PC-3 (cell line): ENCODE measurements at regions not wholly inside any gene's neighbourhood (a gene's known extent, or its start where the extent isn't known, plus 50 kb on each side); places are given as distances from the start of the nearest gene placed in this dataset.
A peak's percentile ranks its signal among the peaks of the same experiment; 100 is the strongest.

Experiments used
- ATAC-seq: fragments of 200-7000 bp; cut with Tn5 transposase; 2 replicates; pipeline ENCODE4 v1.9.1; 2020; ENCODE audit warnings: mild to moderate bottlenecking, moderate library complexity
- BruUV-seq: library from RNA; stranded (reverse); fragments of 400-500 nt; replicated peaks from 2 replicates; lab custom pipeline; 2021; lab: Mats Ljungman, UMichigan
- CTCF ChIA-PET: fragments of 300-600 bp; sonication (Branson Sonifier 250); formaldehyde crosslinking; loops from one replicate; lab custom pipeline; 2022; ENCODE audit warnings: antibody characterized with exemption; lab: Charles Lee
- POLR2A ChIA-PET: fragments of 300-600 bp; sonication (Branson Sonifier 250); formaldehyde crosslinking; loops from one replicate; lab custom pipeline; 2022; ENCODE audit warnings: antibody characterized with exemption; ENCODE audit not compliant: unreplicated experiment; lab: Charles Lee
- DNase-seq: peaks from one replicate; pipeline ENCODE4 v3.0.0-alpha.2; 2015
- H2AFZ ChIP-seq: fragments of 300-600 bp; sonication (generic); 2 replicates; pipeline ENCODE4 v1.6.0; 2016; ENCODE audit warnings: antibody characterized with exemption, low read length
- H3F3A ChIP-seq: fragments of 300-600 bp; sonication (generic); one replicate; pipeline ENCODE4 v1.6.0; 2017; ENCODE audit warnings: antibody characterized with exemption, low read length, control low read depth, mild to moderate bottlenecking; ENCODE audit not compliant: unreplicated experiment
- H3K27ac ChIP-seq: fragments of 300-600 bp; sonication (generic); 2 replicates; pipeline ENCODE4 v1.5.1; 2016; ENCODE audit warnings: mild to moderate bottlenecking, low read length
- H3K27me3 ChIP-seq: fragments of 300-600 bp; sonication (generic); 2 replicates; pipeline ENCODE4 v1.6.1; 2016; ENCODE audit warnings: low read length, mixed read lengths
- H3K36me3 ChIP-seq: fragments of 300-600 bp; sonication (generic); 2 replicates; pipeline ENCODE4 v1.6.1; 2016; ENCODE audit warnings: low read depth, mixed run types, low read length, mixed read lengths
- H3K4me1 ChIP-seq: fragments of 300-600 bp; sonication (generic); 2 replicates; pipeline ENCODE4 v1.5.1; 2016; ENCODE audit warnings: low read length; ENCODE audit not compliant: insufficient read depth
- H3K4me2 ChIP-seq: fragments of 300-600 bp; sonication (generic); 2 replicates; pipeline ENCODE4 v1.6.0; 2016; ENCODE audit warnings: low read length
- H3K4me3 ChIP-seq: fragments of 300-600 bp; sonication (generic); 2 replicates; pipeline ENCODE4 v1.5.1; 2016; ENCODE audit warnings: mild to moderate bottlenecking, low read length, mixed read lengths
- H3K79me2 ChIP-seq: fragments of 300-600 bp; sonication (generic); 2 replicates; pipeline ENCODE4 v1.6.1; 2017; ENCODE audit warnings: low read length, mixed read lengths
- H3K9ac ChIP-seq: fragments of 300-600 bp; sonication (generic); 2 replicates; pipeline ENCODE4 v1.6.0; 2016; ENCODE audit warnings: mild to moderate bottlenecking, low read length
- H3K9me2 ChIP-seq: fragments of 300-600 bp; sonication (generic); replicated peaks from 2 replicates; pipeline ENCODE4 v1.6.1; 2016; ENCODE audit warnings: mixed run types, low read length, mixed read lengths
- H3K9me3 ChIP-seq: fragments of 300-600 bp; sonication (generic); 2 replicates; pipeline ENCODE4 v1.6.1; 2016; ENCODE audit warnings: low read length, mixed read lengths
- H4K20me1 ChIP-seq: fragments of 300-600 bp; sonication (generic); 2 replicates; pipeline ENCODE4 v1.6.1; 2016; ENCODE audit warnings: low read length, mixed read lengths
- EZH2 ChIP-seq: fragments of 300-600 bp; sonication (generic); IDR thresholded peaks from one replicate; pipeline ENCODE4 v1.6.1; 2017; ENCODE audit warnings: antibody characterized with exemption, mild to moderate bottlenecking, low read length; ENCODE audit not compliant: unreplicated experiment
- EZH2phosphoT487 ChIP-seq: fragments of 300-600 bp; sonication (generic); IDR thresholded peaks from 2 replicates; pipeline ENCODE4 v1.6.1; 2018; ENCODE audit warnings: mild to moderate bottlenecking, antibody characterized with exemption, low read length, borderline replicate concordance
- intact Hi-C: fragments of 100-400 bp; cut with micrococcal nuclease; formaldehyde crosslinking; loops from 2 replicates; pipeline ENCODE4 v1.9.0; 2023
- TF ChIP-seq, protein P1 (sequence below): fragments of 300-600 bp; sonication (generic); conservative IDR thresholded peaks from 2 replicates; pipeline ENCODE4 v1.5.1; 2017; ENCODE audit warnings: antibody characterized with exemption, low read depth, mild to moderate bottlenecking, low read length

DNA sequence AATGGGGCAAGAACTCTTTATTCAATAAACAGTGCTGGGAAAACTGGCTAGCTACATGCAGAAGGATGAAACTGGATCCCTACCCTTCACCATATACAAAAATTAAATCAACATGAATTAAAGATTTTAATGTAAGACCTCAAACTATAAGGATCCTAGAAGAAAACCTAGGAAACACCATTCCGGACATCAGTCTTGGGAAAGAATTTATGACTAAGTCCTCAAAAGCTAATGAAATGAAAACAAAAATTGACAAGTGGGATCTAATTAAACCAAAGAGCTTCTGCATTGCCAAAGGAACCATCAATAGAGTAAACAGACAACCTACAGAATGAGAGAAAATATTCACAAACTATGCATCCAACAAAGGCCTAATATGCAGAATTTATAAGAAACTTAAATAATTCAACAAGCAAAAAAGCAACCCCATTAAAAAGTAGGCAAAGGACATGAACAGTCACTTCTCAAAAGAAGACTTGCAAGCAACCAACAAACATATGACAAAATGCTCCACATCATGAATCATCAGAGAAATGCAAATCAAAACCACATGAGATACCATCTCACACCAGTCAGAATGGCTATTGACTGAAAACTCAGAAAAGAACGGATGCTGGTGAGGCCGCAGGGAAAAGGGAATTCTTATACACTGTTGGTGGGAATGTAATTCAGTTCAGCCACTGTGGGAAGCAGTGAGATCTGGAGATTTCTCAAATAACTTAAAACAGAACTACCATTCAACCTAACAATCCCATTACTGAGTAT is 104.3 kb upstream of the MAP3K1 start:
- Histone ChIP-seq H3K4me3 (no peak overlapping the region), H3K9ac (no peak overlapping the region), H3K9me3 (no peaks in the 10 kb centered on the region), H2AFZ (no peak overlapping the region), H3K9me2 (no peaks in the 10 kb centered on the region), H3F3A (no peaks in the 10 kb centered on the region), H3K4me2 (no peak overlapping the region), H3K79me2 (no peaks in the 10 kb centered on the region), H4K20me1 (no peaks in the 10 kb centered on the region), H3K4me1 (no peaks in the 10 kb centered on the region), H3K27ac (no peak overlapping the region), H3K27me3 (no peaks in the 10 kb centered on the region), H3K36me3 (no peaks in the 10 kb centered on the region)
- intact Hi-C loops, result no loop called here
- CTCF ChIA-PET, result no interaction called here
- peak; percentile 16 for DNase-seq
- ATAC-seq, result no peak
- no peak for TF ChIP-seq EZH2phosphoT487
- TF ChIP-seq EZH2, result no peak
- TF ChIP-seq, protein P1, sequence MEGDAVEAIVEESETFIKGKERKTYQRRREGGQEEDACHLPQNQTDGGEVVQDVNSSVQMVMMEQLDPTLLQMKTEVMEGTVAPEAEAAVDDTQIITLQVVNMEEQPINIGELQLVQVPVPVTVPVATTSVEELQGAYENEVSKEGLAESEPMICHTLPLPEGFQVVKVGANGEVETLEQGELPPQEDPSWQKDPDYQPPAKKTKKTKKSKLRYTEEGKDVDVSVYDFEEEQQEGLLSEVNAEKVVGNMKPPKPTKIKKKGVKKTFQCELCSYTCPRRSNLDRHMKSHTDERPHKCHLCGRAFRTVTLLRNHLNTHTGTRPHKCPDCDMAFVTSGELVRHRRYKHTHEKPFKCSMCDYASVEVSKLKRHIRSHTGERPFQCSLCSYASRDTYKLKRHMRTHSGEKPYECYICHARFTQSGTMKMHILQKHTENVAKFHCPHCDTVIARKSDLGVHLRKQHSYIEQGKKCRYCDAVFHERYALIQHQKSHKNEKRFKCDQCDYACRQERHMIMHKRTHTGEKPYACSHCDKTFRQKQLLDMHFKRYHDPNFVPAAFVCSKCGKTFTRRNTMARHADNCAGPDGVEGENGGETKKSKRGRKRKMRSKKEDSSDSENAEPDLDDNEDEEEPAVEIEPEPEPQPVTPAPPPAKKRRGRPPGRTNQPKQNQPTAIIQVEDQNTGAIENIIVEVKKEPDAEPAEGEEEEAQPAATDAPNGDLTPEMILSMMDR, result no peak
- POLR2A ChIA-PET, result no interaction called here
- no TSS peak for BruUV-seq

DNA sequence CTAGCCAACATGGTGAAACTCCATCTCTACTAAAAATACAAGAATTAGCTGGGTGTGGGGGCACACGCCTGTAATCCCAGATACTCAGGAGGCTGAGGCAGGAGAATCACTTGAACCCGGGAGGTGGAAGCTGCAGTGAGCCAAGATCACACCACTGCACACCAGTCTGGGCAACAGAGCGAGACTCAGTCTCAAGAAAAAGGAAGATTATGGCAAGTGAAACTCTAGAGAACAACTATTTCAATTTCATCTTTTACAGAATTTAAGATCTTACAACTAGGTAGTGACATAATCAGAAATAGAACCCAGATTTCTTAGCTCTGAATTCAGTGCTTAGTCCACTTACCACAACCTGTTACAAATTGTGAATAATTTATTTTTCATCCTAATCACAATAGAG is 108.8 kb upstream of the MAP3K1 start:
- no peaks in the 10 kb centered on the region for H3K9me2 ChIP-seq

DNA sequence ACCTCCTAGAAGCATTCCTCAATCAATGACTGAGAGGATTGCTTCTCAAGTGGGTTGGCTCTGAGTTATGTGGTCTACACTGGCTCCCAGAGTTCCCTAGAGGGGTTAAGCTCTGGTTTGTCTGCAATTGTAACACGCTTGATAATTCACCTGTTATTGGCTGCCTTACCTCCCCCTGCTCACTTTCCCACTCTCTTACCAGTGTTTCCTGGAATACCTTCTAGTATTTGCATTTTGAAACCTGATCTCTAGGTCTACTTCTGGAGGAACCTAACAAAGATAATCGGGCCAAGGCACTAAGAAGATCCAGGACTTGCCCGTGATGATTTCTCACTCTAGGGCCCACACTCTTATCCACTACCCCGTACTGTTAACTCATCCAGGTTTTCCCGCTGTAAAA is 110.1 kb upstream of the MAP3K1 start:
- H4K20me1 ChIP-seq, result no peaks in the 10 kb centered on the region
- no peak overlapping the region for H2AFZ ChIP-seq
- no peak overlapping the region for H3K9ac ChIP-seq
- ChIA-PET CTCF (no interaction called here), POLR2A (no interaction called here)
- H3K27me3 ChIP-seq, result 0 out of 2 replicates have a peak, but pooled peaks cover 3% of the 10 kb centered on the region
- no peaks in the 10 kb centered on the region for H3K4me1 ChIP-seq
- H3K27ac ChIP-seq, result no peak overlapping the region
- H3K4me2 ChIP-seq, result no peak overlapping the region
- no TSS peak for BruUV-seq
- H3K9me2 ChIP-seq, result no peaks in the 10 kb centered on the region
- DNase-seq (no peak), ATAC-seq (no peak)
- H3K4me3 ChIP-seq, result no peak overlapping the region
- intact Hi-C loops, result no loop called here
- no peaks in the 10 kb centered on the region for H3F3A ChIP-seq
- no peak for TF ChIP-seq EZH2
- TF ChIP-seq EZH2phosphoT487, result no peak
- TF ChIP-seq, protein P1, result no peak
- H3K79me2 ChIP-seq, result no peaks in the 10 kb centered on the region
- no peaks in the 10 kb centered on the region for H3K9me3 ChIP-seq
- H3K36me3 ChIP-seq, result no peaks in the 10 kb centered on the region

More for the DNA sequence above, 108.8 kb upstream of the MAP3K1 start:
- Histone ChIP-seq H3K27me3 (0 out of 2 replicates have a peak, but pooled peaks cover 3% of the 10 kb centered on the region), H3K27ac (no peak overlapping the region), H3K4me2 (no peak overlapping the region), H3K79me2 (no peaks in the 10 kb centered on the region), H3K4me3 (no peak overlapping the region), H3F3A (no peaks in the 10 kb centered on the region), H4K20me1 (no peaks in the 10 kb centered on the region), H3K36me3 (no peaks in the 10 kb centered on the region), H3K9ac (no peak overlapping the region), H2AFZ (no peak overlapping the region), H3K9me3 (no peaks in the 10 kb centered on the region), H3K4me1 (no peaks in the 10 kb centered on the region)
- CTCF ChIA-PET, result no interaction called here
- BruUV-seq, result no TSS peak
- intact Hi-C loops, result no loop called here
- DNase-seq, result no peak
- TF ChIP-seq, protein P1, result no peak
- TF ChIP-seq EZH2phosphoT487, result no peak
- no peak for TF ChIP-seq EZH2
- no peak for ATAC-seq
- POLR2A ChIA-PET, result no interaction called here
